Right ventricle myocardium inferior (tissue), 1 donor: ENCODE measurements at regions not wholly inside any gene's neighbourhood (a gene's known extent, or its start where the extent isn't known, plus 50 kb on each side); places are given as distances from the start of the nearest gene placed in this dataset.
"Not testable (repeated sequence)": the region's sequence is repeated elsewhere in the genome, so short reads cannot be mapped to it uniquely, and the experiment has no call there.

ENCODE experiments used
- ATAC-seq: fragments of 200-7000 bp; cut with Tn5 transposase; one replicate; pipeline ENCODE4 v1.9.1; 2020; ENCODE audit warnings: mild to moderate bottlenecking, moderate library complexity
- DNase-seq: peaks from one replicate; pipeline ENCODE4 v3.0.0; 2021; ENCODE audit errors: missing footprints
- intact Hi-C: fragments of 100-400 bp; cut with DNase I; formaldehyde crosslinking; loops from one replicate; pipeline ENCODE4 v1.11.0; 2022
- donor health status: DM: no; HTN: yes; CAD: no; lungs with severe emphysema.

GRCh38 chr4:116260931-116261330 is 824.4 kb downstream of the TRAM1L1 start:
- ATAC-seq, intact Hi-C loops, DNase-seq: not testable (repeated sequence)

GRCh38 chr4:116244771-116245170 is 840.6 kb downstream of the TRAM1L1 start:
- no peak for DNase-seq
- no peak for ATAC-seq
- intact Hi-C loops = no loop called here

- intact Hi-C loops = no loop called here
- DNase-seq = no peak
- no peak for ATAC-seq
These were observed 841.9 kb downstream of the TRAM1L1 start for GRCh38 chr4:116243431-116243830.

- intact Hi-C loops = no loop called here
- no peak for ATAC-seq
- no peak for DNase-seq
These were observed 851.4 kb downstream of the TRAM1L1 start for GRCh38 chr4:116233971-116234370.

- ATAC-seq, intact Hi-C loops, DNase-seq: not testable (repeated sequence)
These were observed 853.4 kb downstream of the TRAM1L1 start for GRCh38 chr4:116231999-116232398.

DNA sequence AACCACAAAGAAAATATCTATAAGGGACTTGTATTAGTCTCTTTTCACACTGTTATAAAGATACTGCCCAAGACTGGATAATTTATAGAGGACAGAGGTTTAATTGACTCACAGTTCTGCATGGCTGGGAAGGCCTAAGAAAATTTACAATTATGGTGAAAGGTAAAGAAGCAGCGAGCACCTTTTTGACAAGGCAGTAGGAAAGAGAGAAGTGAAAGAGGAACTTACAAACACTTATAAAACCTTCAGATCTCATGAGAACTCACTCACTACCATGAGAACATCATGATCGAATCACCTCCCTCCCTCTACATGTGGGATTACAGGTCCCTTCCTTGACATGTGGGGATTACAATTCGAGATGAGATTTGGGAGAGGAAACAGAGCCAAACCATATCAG is 856.0 kb downstream of the TRAM1L1 start:
- DNase-seq (no peak), ATAC-seq (no peak)
- intact Hi-C loops = no loop called here

- intact Hi-C loops = no loop called here
- no peak for DNase-seq
- ATAC-seq = no peak
These were observed 862.2 kb downstream of the TRAM1L1 start for GRCh38 chr4:116223040-116223732.

GRCh38 chr4:116217781-116218180 is 867.6 kb downstream of the TRAM1L1 start:
- no peak for ATAC-seq
- intact Hi-C loops = no loop called here
- no peak for DNase-seq

DNA sequence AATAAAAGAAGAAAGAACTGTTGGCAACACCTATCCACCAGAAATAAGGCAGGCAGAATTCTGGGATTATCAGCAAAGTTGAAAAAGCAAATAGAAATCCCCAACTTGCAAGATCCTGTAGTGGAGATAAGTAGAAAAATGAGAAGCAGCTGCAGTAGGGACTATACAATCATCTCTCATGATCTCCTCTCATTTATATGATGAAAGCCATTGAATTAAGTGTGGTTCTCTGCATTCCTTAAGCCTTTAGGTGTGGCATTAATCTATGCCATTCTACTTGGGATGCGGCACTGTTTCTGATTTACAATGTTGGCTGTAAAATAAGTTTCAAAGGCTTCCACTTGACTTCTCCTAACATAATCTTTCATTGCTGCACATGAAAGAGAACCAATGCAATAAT is 869.8 kb downstream of the TRAM1L1 start:
- no peak for ATAC-seq
- DNase-seq = no peak
- intact Hi-C loops = no loop called here

- intact Hi-C loops = no loop called here
- ATAC-seq (no peak), DNase-seq (no peak)
These were observed 882.9 kb downstream of the TRAM1L1 start for GRCh38 chr4:116202524-116202923.

DNA sequence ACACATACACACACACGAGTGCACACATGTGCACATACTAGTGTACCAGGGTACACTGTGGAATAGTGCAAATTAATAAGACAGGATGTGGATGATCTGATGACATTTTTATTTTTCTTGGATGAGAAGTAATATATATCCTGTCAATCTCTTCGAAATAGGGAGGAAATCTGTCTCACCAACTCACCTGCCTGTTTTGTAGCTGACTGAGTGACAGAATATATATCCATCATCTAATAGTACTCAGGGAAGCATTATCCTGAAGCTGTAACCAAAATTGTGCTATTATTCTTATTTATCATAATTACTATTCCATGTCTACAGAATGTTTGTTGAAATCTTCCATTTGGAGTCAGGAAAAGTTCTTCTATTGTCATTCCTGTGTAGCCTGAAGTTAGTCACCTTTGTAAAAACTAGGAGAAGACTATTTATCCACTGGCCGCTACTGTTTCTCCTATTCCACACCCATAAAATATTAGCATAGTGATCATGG is 888.0 kb downstream of the TRAM1L1 start:
- DNase-seq (no peak), ATAC-seq (no peak)
- intact Hi-C loops = no loop called here

DNA sequence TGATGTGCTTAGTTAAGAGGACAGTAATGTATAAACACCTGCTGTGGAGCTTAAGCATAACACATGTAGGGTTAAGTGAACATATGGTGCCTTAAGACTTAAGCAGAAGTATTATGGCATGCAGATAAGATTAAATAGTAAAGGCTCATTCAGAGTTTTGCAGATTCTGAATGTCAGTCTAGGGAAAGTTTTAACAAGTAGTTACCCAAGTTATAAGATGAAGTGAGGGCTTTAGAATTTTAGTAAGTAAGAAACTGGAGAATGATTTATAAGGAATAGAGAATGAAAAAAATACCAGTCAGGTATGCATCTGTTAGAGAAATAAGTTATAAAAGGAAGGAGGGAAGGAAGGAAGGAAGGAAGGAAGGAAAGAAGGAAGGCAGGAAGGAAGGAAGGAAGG is 902.1 kb downstream of the TRAM1L1 start:
- DNase-seq (no peak), ATAC-seq (no peak)
- intact Hi-C loops = no loop called here

DNA sequence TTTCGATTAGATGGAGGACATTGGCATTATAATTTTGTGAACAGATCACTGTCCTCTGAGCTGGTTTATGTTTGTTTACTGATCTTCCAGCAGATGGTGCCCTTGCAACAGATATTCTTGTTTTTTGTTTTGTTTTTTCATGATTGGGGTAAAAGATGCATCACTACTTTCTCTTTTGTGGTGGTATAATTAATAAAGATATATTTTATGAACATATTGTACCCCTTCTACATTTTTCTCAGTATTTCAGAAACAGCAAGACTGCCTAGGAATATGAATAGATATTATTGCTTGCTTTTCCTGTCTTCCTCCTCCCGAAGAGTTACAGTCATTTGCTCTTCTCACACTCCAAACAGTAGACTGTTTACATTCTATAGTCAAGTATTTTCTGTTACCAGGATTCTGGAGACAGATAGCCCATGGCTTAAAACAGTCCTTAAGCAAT is 905.2 kb downstream of the TRAM1L1 start:
- intact Hi-C loops = no loop called here

GRCh38 chr4:116151371-116151770 is 934.0 kb downstream of the TRAM1L1 start:
- ATAC-seq, intact Hi-C loops, DNase-seq: not testable (repeated sequence)

More for the DNA sequence above, 905.2 kb downstream of the TRAM1L1 start:
- DNase-seq = no peak
- no peak for ATAC-seq

DNA sequence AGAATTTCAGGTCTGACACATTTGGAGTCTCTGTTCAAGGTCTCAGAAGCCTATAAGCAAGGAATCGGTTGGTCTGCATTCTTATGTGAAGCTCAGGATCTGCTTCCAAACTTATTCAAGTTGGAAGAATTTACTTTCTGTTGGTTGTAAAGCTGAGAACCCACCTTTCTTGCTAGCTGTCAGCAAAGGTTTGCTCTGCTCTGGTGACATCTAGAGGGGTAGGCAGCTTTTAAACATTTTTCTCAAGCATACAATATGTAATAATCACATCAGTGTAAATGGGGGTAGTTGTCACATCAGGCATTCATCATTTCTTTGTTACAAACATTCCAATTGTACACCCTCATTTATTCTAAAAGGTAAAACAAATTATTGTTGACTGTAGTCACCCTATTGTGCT is 935.2 kb downstream of the TRAM1L1 start:
- intact Hi-C loops = no loop called here
- ATAC-seq = no peak
- DNase-seq = no peak

DNA sequence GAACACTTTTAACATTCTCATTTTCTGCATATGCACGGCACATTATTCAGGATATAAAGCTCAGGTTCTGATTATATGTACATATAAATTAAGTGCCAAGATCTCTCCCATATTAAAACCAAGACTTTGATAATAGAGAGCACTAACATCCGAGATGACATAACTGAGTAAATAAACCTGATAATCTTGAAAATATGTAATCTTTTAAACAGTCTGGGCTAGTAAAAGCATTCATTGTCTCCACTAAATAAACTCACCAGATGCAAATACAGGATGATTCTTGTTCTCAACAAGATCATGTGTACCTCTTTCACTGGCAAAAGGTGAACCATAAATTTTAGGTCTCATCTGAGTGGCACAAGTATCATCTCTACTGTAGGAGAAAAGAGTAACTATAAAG is 942.2 kb downstream of the TRAM1L1 start:
- DNase-seq = no peak
- intact Hi-C loops = no loop called here
- no peak for ATAC-seq

GRCh38 chr4:116132946-116133345 is 952.4 kb downstream of the TRAM1L1 start:
- DNase-seq (no peak), ATAC-seq (no peak)
- intact Hi-C loops = no loop called here

- ATAC-seq (no peak), DNase-seq (no peak)
- intact Hi-C loops = no loop called here
These were observed 958.6 kb downstream of the TRAM1L1 start for GRCh38 chr4:116126794-116127193.

- intact Hi-C loops = no loop called here
- DNase-seq (no peak), ATAC-seq (no peak)
These were observed 963.3 kb downstream of the TRAM1L1 start for GRCh38 chr4:116122124-116122523.

GRCh38 chr4:116118221-116118620 is 967.2 kb downstream of the TRAM1L1 start:
- DNase-seq (no peak), ATAC-seq (no peak)
- intact Hi-C loops = no loop called here

GRCh38 chr4:116112861-116113260 is 972.5 kb downstream of the TRAM1L1 start:
- ATAC-seq, intact Hi-C loops, DNase-seq: not testable (repeated sequence)
